ENCODE measurements at regions not wholly inside any gene's neighbourhood (a gene's known extent, or its start where the extent isn't known, plus 50 kb on each side); places are given as distances from the start of the nearest gene placed in this dataset.
"Not testable (repeated sequence)": the region's sequence is repeated elsewhere in the genome, so short reads cannot be mapped to it uniquely, and the experiment has no call there.

DNA sequence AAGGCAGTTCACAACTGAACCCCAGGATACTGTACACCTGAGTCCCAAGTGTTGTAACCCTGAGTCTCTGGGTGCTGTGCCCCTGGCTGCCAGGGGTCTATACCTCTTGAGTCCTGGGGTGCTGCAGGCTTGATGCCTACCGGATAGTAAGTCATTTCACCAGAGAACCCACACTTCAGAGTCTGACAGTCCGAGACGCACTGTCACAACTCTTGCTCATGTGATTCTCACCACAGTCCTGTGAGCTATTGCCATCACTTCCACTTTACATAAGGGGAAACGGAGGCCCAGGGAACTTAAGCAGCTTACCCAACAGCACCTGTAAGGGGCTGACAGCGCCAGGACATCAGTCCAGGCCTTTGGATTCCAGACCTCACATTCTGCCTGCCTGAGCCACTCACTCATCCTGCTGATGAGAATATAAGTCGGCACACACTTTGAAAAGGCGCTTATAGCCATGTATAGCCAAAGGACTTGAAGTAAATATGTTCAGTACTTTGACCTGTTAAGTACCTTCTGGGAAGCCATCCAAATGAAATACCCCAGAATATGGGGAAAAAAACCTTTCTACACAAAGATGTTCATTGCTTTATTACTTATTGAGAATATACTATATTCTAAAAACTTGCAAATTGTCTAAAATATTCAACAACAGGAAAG, 180.7 kb upstream of the ID2 start:
- TF ChIP-seq CTCF (conservative IDR thresholded peaks at IDR 0.05; ENCODE audit: low read depth, low read length), result no peak
- DNase-seq (ENCODE audit: low read depth), result no peak
- H3K4me3 ChIP-seq (ENCODE audit: low read depth, low read length), result no peak overlapping the region

DNA sequence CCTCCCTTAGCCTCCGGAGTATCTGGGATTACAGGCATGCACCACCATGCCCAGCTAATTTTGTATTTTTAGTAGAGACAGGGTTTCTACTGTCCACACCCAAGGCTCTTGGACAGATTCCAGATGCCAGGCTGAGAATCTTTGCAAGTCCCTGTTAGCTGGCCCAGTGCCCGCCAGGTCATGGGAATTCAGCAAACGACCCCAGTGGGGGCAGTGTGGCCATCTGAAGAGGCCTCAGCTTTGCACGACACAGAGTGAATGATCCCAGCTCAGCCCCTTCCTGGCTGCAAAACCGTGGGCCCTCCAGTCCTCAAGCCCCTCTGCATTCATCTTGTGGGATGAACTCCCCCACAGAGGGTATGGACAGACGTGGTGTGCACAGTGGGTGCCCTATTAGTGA, 179.5 kb upstream of the ID2 start:
- TF ChIP-seq CTCF (conservative IDR thresholded peaks at IDR 0.05; ENCODE audit: low read depth, low read length), result no peak
- no peak overlapping the region for H3K4me3 ChIP-seq (ENCODE audit: low read depth, low read length)
- no peak for DNase-seq (ENCODE audit: low read depth)

DNA sequence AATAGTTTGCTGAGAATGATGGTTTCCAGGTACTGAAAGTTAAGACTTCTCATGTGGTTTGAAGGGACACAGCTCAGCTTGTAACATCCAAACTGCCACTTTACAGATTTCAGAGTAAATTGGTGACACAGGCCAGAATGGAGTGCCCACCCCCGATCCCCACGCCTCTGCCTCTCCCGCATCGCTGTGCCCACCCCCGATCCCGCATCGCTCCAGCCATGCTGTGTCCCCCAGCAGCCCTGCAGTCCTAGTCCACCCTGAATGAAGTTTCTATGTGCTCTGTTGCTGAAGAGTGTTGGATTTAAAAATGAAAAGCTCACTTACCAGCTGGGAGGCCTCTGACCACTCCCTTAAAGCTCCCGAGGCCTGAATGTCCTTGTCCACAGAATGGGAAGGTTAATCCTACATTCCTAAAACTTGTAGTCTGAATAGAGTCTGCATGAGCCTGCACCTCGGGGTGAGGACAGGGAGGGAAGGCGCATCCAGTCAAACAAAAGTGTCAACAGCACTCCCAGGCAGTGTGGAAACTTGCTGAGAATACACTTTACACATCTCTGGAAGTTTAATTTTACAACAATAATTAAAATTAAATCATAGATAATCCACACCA, 176.4 kb upstream of the ID2 start:
- DNase-seq (ENCODE audit: low read depth), result no peak
- TF ChIP-seq CTCF (conservative IDR thresholded peaks at IDR 0.05; ENCODE audit: low read depth, low read length), result no peak
- no peak overlapping the region for H3K4me3 ChIP-seq (ENCODE audit: low read depth, low read length)

DNA sequence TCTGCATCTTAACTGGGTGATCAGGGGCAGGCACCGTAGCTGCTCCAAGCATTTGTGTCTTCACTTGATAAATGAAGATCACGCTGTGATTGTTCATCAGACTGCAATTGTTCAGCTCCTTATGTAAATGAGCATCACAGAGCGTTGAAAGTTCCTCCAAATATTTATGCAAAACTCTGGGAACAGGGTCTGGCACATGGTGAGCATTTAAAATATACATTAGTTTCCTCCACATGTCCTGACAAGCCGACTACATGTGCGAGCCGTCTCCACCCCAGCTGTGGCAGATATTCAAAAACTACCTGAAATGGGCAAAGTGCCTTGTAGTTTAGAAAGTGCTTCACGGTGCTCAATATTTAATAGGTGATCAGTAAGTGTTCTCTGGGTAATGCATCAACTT, 175.1 kb upstream of the ID2 start:
- no peak for DNase-seq (ENCODE audit: low read depth)
- no peak for TF ChIP-seq CTCF (conservative IDR thresholded peaks at IDR 0.05; ENCODE audit: low read depth, low read length)
- no peak overlapping the region for H3K4me3 ChIP-seq (ENCODE audit: low read depth, low read length)

- no peak for DNase-seq (ENCODE audit: low read depth)
- no peak for TF ChIP-seq CTCF (conservative IDR thresholded peaks at IDR 0.05; ENCODE audit: low read depth, low read length)
- no peak overlapping the region for H3K4me3 ChIP-seq (ENCODE audit: low read depth, low read length)
Measured at GRCh38 chr2:8508766-8509165, 173.1 kb upstream of the ID2 start.

DNA sequence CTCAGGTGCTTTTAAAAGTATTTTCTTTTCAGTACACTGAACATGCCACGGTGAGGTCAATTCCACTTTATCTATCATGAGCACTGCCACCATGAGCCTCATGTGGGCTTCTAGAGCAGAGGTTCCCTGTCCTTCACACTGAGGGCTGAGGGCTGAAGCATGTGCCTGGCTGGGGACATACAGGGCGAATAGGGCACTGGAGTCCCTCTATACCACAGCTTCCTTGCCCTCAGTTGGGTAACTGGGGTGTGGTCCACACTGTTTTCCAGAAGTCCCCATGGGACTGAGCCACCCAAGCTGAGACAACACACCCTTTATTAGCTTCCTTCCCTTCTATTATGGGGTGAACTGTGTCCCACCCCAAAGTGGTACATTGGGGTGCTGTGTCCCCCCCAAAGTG, 172.2 kb upstream of the ID2 start:
- DNase-seq (ENCODE audit: low read depth), result no peak
- no peak overlapping the region for H3K4me3 ChIP-seq (ENCODE audit: low read depth, low read length)
- no peak for TF ChIP-seq CTCF (conservative IDR thresholded peaks at IDR 0.05; ENCODE audit: low read depth, low read length)

DNA sequence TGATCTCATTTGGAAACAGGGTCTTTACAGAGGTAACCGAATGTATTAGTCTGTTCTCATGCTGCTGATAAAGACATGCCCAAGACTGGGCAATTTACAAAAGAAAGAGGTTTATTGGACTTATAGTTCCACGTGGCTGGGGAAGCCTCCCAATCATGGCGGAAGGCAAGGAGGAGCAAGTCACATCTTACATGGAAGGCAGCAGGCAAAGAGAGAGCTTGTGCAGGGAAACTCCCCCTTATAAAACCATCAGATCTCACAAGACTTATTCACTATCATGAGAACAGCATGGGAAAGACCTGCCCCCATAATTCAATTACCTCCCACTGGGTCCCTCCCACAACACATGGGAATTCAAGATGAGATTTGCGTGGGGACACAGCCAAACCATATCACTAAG, 171.8 kb upstream of the ID2 start:
- DNase-seq (ENCODE audit: low read depth); H3K4me3 ChIP-seq (ENCODE audit: low read depth, low read length): not testable (repeated sequence)

All from epithelial cell of proximal tubule (primary cell).